Activated CD4-positive, CD25-positive, alpha-beta regulatory T cell treated with anti-CD3 and anti-CD28 coated beads, Interleukin-2, amount 50 U/mL, for 72 hours (primary cell): ENCODE measurements at regions not wholly inside any gene's neighbourhood (a gene's known extent, or its start where the extent isn't known, plus 50 kb on each side); places are given as distances from the start of the nearest gene placed in this dataset.

Experiments
- DNase-seq: peaks from one replicate; pipeline ENCODE4 v3.0.0; 2021

DNA sequence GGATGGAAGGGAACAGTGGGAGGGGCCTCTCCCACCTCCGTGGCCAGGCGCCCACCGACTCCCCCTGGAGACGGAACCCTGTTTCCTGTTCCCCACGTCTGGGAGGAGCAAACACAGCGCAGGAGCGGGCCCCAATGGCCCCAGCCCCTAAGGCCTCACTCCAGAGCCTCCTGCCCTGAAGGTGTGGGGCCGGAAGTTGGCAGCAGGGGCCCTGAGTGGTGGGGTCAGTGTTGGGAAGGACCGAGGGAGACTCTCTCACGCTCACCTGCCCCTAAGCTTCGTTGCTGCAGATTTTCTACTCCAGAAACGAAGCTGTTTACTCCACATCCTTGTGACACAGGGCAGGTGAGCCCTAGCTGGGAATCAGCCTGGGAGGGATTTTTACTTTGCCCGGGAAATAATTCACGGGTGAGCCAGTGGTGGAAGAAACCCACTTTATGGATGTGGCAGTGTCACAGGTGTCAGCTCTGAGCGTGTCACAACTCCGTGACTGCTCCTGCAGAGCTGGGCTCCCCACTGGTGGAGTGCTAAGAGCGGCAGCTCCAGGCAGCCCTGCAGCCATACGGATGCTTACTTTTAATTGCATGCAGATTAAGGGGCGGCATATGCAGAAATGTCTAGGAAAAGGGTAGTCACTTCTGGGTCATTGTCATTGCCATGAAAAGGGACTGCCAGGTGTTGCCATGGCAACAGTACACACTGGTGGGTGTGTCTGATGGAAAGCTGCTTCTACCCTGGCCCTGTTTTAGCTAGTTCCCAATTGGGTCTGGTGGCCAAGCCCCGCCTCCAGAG lies 77.5 kb upstream of the OLFM1 start:
- DNase-seq = no peak

DNA sequence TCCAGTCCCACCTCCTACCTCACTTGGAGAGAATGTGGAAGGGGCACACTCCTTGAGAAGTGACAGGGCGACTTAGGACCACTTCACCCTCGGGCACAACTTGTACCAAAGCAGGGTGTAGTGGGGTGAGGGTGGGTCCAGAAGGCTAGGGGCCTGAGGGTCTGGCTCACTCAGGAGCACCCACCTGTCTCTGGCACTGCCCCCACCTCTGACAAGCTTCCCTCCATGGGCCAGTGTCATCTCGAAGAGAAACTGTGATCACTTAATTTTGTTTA lies 76.9 kb upstream of the OLFM1 start:
- no peak for DNase-seq

DNA sequence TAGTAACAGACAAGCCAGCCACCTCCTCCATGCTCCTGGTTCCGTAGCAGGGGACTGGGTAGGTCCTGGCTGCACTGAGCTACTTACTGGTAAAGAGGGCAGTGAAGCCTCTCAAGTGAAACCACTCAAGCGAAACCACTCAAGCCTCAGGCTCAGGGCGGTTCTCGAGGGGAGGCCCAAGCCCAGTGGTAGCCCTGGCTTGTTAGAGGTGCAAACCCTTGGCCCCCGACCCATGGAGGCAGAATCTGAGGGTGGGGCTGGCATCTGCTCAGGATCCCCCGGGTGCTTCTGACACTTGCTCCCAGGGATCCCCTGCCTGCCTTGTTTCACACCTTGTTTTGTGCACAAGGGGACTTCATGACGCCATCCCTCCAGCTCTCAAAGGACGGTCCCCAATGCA lies 76.5 kb upstream of the OLFM1 start:
- no peak for DNase-seq

DNA sequence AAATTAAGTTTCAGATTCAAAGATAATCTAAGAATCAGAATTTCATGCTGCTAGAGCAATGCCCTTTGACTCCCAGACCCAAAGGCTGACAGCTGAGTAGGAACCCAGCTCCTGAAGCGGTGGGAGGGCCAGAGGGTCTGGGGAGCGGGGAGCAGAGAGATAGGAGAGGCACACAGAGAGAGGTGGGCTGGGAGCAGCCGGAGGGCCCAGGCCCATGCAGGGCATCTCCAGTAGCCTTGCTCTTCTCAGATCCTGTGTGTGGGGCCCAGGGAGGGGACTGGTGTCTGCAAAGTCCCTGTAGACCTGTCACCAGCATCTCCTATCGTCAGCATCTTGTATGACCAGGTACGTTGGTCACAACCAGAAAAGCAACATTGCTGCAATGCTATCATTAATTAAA lies 75.3 kb upstream of the OLFM1 start:
- DNase-seq = no peak

DNA sequence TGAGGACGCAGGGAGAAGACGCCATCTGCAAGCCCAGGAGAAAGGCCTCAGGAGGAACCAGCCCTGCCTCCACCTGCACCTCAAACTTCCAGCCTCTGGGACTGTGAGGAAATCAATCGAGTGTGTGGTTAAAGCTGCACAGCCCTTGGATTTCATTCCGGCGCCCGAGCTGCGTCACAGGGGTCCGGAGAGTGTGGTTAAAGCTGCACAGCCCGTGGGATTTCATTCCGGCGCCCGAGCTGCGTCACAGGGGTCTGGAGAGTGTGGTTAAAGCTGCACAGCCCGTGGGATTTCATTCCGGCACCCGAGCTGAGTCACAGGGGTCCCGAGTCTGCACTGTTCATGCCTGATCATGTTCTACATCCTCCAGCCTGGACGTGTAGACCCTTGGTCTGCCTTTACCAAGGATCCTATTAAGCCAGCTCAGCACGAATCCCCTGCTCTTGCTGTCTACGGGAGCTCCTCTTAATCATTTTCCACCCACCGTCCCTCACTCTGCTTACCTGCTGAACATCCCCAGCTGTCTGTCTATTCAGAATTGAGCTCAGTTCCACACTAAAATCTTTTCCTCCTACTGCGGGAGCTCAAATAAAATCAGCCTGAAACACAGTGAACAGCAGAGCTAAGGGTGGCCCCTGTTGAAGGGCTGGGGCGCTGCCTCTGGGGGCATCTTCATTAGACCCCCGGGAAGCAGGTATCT lies 73.0 kb upstream of the OLFM1 start:
- no peak for DNase-seq

DNA sequence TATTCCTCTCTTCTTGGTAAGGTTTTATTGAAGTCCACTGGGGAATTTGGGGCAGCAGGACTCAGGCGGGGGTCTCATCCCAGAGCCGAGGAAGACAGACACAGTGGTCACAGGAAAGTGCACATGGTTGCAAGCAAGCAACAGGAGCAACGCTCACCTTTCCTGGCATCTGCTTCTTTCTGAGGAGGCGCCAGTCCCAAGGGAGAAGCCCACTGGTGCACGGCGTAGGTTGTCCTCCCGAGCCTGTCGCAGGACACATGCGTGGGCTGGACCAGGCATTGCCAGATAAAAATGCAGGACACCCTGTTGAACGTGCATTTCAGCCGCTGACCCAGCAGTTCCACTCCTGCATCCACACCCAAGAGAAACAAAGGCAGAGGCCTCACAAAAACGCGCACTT lies 72.4 kb upstream of the OLFM1 start:
- no peak for DNase-seq

DNA sequence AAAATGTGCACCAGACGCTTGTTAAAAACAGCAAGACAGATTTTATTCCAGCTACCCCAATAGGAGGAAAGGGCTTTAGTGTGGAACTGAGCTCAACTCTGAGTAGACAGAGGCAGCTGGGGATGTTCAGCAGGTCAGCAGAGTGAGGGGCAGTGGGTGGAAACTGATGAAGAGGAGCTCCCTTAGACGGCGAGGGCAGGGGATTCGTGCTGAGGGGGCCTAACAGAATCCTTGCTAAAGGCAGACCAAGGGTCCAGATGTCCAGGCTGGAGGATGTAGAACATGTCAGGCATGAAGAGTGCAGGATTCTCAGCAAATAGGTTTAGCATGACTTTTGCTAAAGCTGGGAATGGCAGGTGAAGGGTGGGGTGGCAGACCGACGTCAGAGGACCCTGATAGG lies 71.9 kb upstream of the OLFM1 start:
- DNase-seq = no peak

DNA sequence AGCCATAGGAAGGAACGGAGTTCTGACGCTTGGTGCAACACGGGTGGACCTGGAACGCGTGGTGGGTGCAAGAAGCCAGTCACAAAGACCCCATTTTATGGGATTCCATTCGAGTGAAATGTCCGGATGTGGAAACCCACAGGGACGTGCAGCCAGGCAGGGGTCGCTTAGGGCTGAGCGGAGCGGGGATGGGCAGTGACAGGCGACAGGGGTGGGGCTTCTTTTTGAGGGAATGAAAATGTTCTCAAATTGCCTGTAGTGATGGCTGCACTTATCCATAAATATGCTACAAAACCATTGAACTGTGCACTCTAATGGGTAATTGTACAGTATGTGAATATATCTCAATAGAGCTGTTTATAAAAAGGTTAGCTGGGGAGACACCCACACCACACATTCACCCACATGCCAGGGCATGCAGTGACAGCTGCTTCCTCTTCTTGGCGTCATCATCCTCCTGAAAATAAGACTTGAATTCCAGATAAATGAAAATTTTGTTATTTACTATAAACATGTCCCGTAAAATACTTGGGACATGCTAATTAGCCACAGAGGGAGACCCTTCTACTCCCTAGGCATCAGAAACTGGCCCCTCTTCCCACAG lies 71.3 kb upstream of the OLFM1 start:
- DNase-seq = no peak

DNA sequence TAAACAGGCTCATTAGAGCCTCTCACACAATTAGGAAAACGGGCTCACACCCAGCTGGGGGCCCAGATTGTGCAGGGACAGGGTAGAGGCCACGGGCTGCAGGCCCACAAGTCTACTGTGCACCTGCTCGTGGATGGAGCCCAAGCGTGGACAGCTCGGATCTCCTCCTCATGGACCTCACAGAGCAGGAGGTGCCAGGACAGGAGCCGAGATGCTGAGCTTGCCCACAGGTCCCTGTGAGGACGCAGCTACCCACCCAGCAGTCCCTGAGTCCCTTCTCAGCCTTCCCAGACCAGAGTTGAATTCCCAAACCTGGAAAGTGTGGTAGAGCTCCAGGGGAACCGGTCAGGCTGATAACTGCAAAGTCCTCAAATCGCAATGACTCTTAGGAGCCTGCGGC lies 70.6 kb upstream of the OLFM1 start:
- DNase-seq = no peak

DNA sequence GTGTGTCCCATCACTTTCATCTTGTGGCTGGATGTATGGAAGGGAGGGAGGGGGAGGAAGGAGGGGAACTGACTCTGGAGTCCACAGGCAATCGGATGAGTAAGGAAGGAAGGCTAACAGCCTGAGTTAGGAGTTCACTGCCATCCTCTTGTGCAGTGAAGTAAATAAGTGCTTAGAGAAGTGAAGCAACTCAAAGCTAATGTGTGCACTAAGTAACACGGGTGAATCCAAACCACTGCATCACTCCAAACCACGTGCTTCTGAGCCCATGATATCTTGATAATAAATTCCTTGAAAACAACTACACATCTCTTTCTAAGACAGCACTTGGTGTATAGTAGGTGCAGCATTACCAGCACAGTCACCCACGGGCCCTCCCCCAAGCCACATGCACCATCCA lies 69.6 kb upstream of the OLFM1 start:
- DNase-seq = no peak

DNA sequence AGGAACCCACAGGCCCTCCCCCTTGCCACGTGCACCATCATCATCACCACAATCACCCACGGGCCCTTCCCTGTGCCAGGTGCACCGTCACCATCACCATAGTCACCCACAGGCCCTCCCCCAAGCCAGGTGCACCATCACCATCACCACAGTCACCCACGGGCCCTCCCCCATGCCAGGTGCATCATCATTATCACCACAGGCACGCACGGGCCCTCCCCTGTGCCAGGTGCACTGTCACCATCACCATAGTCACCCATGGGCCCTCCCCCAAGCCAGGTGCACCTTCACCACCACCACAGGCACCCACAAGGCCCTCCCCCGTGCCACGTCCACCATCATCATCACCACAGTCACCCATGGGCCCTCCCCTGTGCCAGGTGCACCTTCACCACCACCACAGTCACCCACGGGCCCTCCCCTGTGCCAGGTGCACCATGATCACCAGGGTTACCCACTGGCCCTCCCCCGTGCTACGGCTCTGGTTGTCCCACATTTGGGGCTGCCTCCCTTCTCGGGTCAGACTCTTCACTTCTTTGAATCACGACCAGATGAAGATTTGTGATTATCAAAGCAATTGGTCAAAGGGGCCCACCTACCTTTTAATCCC lies 69.1 kb upstream of the OLFM1 start:
- DNase-seq = no peak

DNA sequence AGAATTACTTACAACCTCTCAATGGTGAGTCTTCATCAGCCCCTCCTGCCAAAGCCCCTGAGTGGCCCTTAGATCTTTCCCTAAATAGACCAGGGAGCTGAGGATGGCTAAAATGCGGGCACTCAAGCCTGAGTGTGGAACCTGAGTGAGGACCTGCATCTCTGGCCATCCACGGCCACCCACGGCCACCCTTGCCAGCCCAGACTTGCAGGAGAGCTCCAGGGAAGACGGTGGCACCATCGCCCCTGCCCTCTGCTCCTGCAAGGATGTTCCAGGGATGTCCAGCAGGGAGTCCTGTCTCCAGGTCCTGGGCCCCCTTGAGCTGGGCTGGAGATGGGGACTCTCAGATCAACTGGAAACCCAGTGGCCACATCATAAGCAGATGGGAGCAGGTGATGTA lies 68.2 kb upstream of the OLFM1 start:
- no peak for DNase-seq

DNA sequence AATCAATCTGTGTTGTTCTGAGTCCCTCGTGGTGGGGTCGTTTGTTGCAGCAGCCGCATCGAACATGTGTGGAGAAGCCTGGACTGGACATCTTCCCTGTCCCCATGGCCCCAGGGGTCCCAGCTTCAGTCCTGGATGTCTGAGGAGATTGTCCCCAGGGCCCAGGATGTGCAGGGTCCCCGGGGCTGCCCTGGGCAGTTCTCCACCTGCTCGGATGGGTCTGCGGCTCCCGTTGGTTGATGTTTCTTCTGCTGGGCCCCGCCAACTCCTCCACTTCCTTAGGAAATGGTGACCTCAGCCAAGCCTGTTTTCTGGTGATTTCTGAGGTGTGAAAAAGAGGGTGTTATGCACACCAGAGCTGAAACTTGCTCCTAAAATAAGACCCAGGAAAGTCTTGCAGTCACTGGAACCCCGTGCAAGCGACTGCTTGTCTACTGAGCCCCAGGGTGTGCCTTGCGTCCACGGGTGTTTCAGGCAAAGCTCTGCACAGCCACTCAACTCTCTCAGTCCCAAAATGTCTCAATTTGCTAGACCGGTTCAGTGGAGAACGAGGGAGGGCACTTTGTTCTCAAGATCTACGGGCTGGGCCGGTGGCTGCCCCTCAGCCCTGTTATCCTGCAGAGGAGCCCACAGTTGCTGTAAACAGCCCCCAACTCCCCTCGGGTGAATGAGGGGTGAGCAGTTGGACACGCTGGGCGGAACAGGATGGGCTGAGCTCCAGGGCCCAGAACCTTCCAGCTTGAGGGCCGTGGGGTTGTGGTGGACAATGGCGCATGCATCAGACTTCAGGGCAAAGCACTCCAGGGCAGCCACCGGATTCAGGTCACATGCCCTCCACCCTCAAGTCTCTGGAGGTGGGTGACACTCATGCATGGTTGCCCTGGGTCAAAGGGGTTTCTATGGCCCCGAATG lies 66.7 kb upstream of the OLFM1 start:
- DNase-seq = no peak

DNA sequence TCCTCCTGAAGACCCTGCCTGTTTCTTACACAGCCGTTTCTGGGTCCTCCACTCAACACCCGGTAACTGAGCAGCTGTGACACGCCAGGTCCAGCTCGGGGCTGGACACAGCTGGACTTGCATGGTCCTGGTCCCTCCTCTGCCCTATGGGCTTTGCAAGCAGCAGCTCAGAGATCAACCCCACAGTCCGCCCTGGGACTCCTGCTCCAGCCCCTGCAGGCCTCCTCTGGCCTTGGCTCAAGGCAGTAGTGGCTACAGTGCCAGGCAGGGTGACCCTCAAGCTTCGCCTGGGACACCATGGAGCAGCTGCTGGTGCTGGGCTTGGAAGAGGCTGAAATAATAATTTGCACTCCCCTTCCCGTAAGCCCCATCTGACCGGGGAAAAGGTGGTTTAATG lies 66.1 kb upstream of the OLFM1 start:
- DNase-seq = no peak

DNA sequence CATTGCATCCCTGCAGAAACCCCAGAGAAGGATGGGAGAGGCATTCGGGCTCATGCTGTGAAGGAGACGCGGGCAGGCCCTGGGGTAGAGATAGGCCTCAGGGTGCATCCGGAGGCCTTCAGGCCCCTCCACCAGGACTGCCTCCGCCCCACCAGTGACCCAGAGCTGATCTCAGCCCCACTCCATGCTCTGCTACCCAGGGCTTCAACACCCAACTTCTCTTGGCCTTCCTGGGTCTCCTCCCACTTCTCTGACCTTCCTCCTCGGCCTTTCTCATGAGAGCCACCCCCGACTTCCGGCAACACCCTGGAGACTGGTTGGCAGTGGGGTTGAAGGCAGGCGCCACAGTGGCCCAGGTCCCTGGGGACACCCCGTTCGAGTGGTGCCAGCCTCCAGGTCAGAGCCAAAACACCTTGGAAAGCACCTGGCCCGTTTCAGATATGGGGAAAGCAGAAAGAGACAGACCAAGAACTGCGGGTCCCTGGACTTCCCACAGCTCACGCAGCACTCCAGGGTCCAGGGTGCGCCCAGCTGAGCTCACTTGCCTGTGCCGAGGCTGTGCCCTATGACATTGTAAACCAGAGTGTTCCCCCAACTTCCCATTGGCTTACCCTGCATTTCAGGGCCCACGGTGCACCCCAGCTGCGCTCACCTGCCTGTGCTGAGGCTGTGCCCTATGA lies 65.1 kb upstream of the OLFM1 start:
- DNase-seq = no peak

DNA sequence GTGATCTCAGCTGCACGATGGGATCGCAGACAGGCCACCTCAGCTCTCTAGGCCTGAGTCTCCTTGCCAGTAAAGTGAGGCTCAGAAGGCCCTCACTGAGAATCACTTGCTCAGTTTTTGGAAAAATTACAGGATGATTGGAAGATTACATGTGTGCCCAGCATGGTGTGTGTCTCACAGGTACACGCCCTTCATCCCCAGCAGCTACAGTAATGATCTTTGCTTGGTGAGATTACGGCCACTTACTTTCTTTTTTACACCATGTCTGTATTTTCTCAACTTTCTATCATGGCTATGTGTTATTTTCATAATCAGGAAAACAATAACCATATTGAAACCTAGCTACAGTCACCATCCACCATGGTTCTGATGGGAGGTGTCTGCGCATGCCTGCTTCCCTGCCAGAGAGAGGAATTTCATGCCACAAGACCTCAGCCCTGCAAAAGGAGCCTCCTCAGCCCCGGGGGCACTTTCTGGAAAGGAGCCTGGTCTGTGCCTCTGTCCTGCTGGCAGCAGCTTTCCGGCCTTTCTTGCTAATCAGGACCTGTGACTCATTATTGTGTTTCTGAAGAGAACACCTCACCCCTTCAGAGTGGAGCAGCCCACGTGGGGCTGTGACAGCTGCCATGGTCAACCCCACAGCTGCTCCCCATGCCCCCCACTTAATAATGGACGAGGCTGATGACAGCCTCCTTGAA lies 64.2 kb upstream of the OLFM1 start:
- no peak for DNase-seq

DNA sequence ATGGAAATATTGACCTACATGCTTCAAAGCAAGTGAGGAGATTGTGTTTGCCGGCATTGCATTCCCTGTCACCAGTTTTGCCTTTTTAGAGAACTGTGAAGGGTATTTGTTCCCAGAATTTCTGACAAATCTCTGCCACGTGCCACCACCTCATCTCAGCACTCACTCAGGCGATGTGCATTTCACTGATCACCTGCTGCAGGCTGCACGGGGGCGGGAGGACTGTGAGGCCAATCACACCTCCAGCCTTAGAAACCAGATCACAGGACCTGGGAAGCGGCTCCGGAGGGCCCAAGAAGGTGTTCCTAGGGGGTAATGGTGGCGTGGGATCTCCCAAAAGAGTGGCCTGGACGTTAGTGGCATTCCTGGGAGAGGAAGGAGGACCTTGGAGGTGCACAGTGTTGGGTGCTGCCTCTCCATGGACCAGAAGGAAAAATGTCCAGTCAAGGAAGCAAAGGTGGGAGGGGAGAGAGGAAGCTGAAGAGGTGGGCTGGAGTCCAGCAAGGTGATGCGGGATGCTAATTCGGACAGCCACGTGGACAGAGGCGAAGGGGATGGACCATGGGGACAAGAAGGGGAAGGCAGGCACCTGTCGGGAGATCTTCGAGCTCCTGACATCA lies 63.6 kb upstream of the OLFM1 start:
- DNase-seq = no peak

DNA sequence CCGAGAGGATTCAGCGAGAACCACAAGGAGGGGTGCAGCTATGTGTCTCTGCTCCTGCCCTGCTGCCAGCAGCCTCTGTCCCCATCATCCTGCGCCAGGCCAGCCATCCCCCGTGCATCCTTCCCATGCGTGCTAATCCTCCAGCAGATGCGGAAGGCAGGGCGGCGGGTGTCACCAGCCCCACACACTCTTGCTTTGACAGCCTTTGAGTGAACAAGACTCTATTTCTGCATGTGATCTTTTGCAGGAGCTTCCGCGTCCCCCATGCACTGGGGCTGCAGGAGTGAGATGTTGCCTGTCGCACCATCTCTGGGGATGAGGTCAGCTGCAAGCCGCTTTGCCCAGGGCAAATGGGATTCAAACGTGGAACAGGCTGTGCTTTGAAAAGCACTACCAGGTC lies 58.0 kb upstream of the OLFM1 start:
- DNase-seq = no peak

DNA sequence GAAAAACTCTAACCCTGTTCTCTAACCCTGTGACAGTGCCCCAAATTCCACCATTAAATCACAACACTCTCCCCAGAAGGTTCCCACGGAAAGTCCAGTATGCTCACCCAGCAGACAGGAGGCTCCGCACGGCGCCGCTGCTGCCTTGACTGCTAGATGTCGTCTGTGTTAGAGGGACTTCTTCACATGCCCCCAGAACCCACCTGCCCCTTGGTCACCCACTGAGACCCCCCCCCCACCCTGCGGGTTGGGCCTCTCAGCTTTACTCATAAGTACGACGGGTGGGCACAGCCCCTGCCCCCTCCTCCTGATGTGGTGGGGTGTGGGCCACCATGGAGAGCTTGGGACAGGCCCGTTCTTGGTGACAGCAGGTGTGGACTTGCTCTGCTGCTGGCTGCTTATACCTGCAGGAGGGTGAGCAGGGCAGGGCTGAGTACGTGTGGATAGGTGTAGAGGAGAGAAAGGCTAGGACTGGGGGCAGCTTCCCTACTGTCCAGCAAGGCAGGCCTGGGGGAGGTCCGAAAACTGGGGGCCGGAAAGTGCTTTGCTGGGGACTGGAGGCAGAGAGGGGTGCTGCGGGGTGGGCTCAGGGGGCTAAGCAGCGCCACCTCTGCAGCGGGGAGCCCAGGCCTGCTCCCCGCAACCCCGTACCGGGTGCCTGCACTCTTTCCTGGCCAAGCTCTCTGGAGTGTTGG lies 57.5 kb upstream of the OLFM1 start:
- DNase-seq = no peak

DNA sequence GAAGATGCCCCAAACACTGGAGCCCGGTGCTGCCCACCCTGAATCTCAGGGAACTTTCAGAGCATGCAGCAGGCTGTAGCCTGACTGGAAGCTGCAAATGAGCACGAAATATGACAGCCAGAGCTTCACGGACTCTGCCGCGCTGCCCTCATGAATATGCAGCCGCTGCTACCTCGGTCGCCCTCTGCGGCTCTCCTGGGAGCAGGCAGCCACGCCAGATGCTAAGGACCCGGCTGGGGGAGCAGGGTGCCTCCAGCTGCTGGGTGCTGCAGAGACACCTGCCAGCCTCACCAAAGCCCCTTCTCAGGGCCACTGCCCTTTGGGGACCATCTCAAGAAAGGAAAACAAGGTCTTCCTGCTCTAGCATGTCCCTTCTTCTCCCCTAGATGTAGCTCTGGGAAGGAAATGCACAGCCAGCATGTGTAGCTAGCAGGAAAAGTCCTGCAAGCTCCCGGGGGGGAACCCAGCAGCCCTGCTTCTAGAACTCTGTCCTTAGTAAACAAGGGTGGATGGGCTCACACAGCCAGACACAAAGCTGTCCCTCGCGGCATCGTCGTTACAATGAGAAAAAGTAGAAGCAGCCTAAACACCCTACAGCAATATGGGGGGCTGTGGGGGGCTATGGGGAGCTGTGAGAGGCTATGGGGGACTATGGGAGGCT lies 56.8 kb upstream of the OLFM1 start:
- no peak for DNase-seq
